ENCODE measurements at regions not wholly inside any gene's neighbourhood (a gene's known extent, or its start where the extent isn't known, plus 50 kb on each side); places are given as distances from the start of the nearest gene placed in this dataset.
"Not testable (repeated sequence)": the region's sequence is repeated elsewhere in the genome, so short reads cannot be mapped to it uniquely, and the experiment has no call there.

DNA sequence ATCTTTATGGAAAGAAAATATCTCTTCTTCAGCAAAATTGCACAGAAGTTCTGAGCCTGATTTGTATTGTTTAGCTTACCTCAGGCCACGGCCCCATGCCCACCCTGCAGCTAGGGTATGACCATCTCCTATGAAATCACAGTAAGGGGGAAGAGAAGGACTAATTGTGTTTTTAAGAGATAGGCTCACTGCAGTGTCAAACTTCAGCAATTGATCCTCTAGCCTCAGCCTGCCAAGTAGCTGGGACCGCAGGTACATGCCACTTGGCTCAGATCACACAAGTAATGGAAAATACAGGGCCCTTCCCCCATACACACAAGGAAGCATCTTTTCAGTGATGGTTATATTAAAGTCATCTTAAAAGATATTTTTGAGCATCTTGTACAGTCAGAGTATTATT is 60.0 kb downstream of the DMAC1 start:
- no peak for DNase-seq

DNA sequence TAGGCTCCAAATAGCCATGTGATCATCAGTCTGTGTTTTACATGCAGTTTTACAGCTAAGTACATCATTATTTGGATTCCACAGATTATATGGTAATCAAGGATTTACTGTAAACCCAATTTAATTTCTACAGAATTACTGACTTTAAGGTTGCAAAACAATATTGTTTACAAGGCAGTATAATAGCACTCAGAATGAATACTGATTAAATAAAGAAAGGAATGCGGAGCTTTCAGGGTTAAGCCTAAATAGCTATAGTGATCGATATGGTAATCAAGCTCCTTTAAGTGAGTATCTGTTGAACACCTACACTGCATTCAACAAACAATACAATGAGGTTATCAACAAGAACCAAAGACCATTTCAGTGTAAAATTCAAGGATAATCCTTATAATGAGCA is 64.3 kb downstream of the DMAC1 start:
- DNase-seq, result no peak

DNA sequence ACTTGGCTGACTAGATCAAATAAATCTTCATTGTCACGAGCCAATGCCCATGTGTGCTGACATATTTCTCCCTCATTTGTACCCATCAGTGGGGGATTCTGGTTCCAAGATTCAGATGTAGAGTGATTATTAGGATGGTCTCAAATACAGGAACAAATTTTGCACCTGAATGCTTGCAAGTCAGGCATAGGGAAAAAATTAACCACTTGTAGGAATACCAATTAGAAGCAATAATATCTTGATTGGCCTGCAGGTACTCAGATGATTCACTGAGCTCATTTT is 69.5 kb downstream of the DMAC1 start:
- DNase-seq, result no peak

DNA sequence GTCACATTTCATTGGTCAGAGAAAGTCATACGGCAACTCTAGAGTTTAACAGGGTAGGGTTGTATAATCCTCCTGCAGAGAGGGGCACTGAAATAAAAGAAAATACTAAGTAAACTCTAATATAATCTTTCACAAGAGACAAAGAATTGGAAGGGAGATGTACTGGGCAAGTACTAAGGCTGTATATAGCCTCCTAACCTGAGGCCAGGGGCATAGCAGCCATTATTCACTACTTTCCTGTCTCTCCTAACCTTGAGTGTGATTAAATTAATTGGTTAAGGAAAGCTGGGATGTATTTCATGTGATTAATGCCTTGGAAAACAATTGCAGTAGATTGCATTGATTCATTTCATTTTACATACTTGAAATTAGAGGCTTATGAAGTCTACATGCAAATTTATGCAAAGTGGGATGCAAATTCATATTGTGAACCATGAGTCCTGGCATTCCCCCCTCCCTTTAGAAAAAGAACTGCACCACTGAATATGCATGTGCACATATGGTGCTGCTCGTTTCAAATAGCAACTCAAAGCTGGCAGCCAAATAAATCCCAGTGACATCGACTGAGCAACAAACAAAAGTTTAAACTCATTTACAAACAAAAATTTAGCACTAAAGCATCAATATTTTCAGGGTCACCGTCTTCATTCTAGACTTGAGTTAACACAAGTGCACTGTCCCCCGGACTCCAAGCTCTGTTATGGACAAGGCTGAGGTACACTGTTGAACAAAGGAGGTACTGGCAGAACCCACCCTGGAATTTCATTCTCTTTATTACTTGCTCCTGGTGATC is 70.0 kb downstream of the DMAC1 start:
- no peak for DNase-seq

DNA sequence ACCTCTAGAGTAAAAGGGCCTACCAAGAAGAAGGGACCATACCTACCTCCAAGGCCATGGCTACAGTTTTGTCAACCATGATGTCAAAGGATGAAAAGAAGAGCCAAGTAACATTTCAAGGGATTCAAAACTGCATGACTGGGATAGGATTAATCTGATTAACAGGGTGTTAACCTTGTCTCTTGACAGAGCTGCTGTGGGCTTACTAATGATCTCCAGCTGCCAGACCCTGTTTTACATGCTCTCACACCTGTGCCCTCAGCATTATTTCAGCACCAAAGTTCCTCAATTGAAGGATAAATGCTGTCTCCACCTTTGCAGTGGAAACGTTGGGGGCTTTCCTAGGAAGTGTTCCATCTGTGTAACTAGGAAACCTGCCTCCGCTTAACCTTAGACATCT is 78.3 kb downstream of the DMAC1 start:
- no peak for DNase-seq

DNA sequence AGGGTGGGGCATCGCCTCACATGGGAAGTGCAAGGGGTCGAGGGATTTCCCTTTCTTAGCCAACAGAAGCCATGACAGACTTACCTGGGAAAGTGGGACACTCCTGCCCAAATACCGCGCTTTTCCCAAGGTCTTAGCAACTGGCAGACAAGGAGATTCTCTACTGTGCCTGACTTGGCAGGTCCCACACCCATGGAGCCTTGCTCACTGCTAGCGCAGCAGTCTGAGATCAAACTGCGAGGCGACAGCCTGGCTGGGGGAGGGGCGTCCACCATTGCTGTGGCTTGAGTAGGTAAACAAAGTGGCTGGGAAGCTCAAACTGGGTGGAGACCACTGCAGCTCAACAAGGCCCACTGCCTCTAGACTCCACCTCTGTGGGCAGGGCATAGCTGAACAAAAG is 86.5 kb downstream of the DMAC1 start:
- not testable (repeated sequence) for DNase-seq

DNA sequence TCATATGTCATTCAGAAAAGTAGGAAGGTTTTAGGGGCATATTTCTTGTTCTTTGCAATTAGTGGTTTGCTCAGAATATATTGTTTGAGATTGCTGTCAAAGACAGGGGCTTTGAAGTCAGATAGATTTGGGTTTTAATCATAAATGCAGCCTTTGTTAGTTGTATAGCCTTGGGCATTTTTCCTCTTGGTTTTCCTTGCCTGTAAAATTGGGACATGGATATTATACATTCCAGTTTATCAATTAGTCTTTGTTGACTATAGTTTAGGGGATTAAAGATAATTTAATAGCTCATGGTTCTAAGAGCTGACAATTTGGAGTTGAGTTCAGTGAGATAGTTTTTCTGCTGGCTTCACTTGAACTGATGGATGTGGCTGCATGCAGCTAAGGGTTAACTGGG is 88.9 kb downstream of the DMAC1 start:
- DNase-seq, result no peak

DNA sequence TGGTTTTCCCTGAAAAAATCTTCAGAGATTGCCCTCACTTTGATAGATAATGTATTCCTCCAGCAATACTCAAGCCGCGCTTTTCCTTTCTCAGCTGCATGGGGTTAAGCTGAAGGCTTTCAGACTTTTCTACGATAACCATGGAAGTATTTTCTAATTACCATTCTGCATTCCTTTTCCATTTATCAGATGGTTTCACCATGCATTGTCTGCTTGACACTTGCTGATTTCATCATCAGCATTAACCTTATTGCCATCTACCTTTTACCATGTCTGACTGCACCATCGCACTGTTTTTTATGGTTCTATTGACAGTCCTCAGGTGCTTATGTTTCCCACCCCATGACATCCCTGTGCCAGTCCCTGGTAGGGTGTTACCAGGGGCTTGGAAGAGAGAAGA is 91.6 kb downstream of the DMAC1 start:
- no peak for DNase-seq

DNA sequence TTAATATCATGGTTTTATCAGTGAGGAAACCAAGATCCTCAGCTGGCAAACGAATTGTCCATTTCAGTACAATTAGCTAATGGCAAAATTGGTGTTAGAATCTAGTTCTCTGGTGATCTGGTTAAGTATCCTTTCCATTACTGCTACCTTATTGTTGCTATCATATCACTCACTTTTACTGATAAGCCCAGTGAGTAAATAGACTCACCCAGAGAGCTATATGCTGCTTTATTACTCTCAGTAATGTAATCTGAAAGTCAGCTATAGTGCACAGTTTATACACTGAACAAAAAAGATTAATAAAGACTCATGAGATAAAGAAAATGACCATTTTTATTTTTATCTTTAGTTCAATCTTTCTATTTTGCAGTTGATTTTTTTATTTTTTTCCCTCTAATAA is 95.0 kb downstream of the DMAC1 start:
- DNase-seq, result no peak

DNA sequence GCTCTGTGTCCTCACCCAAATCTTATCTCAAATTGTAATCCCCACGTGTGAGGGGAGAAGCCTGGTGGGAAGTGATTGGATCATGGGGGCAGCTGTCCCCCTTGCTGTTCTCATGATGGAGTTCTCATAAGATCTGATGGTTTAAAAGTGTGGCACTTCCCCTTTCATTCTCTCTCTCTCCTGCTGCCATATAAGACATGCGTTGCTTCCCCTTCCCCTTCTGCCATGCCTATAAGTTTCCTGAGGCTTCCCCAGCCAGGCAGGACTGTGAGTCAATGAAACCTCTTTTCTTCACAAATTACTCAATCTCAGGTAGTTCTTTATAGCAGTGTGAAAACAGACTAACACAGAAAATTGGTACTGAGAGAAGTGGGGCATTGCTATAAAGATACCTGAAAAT is 107.7 kb downstream of the DMAC1 start:
- no peak for DNase-seq

DNA sequence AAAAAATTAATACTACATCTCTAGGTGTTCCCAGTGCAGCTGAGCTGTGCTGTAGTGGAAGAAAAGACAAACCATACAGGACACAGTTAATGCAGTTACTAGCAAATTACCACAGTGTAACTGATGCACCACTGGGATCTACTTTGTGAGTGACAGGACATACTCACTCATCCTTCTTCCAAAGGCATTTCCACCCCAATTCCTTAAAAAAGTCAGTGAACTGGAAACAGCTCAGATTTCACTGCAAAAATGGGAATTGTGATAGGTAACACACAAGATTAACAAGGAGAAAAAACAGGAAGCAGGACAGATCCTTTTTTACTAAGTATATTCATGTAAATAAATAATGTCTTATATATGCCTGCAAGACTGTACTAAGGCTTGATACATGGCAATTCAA is 109.6 kb downstream of the DMAC1 start:
- no peak for DNase-seq

DNA sequence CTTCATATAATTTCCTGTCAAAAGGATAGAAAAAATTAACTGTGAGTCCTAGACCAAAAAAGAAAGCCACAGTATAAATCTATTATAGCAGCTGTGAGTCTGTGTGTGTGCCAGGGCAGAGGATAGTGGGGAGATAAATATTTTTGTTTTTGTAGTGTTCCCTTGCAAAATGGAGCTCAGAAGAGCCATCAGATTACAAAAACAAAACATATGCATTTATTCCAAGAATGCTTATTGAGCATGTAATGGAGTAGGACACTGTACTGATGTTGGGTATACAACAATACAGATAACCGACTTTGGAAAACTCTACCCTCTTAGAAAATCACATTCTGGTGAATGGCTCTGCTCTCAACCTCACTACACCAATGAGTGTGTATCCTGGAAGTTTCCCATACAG is 111.0 kb downstream of the DMAC1 start:
- DNase-seq, result no peak

DNA sequence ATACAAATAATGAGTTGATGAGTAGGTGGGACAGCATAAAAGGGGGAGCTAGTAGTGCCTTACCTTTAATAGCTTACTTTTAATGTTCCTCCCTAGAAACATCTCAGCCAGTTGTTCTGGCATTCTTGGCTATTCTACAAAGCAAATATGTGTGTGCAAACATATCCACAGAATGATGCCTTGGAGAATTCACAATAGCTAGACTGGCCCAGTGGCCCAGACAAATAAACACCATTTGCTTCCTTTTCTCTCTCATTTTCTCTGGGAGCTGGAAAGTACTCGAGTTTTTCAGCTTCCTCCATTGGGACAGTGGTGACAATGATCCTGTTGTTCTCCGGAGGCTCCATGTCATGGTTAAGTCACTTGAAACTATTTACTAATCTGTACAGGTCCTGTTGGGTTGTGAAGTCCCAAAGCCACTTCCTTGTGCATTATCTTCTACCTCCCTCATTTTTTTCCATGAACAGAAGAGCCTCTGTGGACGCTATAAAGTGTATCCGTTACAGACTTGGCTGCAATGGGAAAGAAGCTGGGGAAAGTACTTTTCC is 122.9 kb downstream of the DMAC1 start:
- DNase-seq, result no peak

DNA sequence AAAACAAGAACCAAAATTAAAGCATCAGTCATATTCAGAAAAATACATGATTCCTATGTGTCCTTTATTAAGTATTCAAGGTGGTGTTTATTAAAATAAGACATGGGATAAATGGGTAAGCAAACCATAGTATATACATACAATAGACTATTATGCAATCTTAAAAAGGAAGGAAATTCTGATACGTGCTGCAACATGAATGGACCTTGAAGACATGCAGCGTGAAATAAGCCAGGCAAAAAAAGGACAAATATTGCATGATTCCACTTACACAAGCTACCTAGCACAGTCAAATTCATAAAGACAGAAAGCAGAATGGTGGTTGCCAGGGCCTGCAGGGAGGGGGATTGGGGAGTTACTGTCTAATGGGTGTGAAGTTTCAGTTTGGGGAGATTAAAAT is 127.7 kb downstream of the DMAC1 start:
- no peak for DNase-seq

DNA sequence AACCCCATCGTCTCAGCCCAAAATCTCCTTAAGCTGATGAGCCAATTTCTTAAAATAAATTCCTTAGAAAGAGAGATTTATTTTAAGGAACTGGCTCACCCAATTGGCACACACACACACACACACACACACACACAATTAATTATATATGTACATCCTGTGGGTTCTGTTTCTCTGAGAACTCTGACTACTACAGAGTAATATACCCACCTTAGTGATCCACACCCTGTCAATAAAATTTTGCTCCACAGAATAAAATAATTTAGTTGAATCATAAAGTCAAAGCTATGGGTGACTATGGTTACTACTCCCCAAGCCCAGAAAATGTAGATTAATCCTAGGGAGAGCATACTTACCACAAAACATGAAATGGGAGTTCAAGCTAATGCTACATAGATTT is 131.0 kb downstream of the DMAC1 start:
- no peak for DNase-seq

DNA sequence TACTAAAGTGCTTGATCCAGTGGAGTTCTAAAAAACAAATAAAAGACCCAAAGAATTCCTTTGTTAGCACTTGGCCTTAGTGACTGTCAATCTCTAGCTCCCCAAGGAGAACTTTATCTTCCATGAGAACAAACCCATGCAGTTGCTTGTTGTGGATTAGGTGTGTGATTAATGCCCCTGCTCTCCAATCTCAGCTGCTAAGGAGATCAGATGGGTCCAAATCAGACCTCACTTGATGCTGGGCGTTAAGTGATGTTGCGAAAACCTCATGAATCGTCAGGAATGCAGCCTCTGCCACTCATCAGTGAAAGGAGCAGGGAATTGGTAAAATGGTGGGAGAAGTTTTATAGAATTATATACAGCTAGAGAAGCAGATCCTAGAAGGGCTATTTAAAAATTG is 133.7 kb downstream of the DMAC1 start:
- no peak for DNase-seq

DNA sequence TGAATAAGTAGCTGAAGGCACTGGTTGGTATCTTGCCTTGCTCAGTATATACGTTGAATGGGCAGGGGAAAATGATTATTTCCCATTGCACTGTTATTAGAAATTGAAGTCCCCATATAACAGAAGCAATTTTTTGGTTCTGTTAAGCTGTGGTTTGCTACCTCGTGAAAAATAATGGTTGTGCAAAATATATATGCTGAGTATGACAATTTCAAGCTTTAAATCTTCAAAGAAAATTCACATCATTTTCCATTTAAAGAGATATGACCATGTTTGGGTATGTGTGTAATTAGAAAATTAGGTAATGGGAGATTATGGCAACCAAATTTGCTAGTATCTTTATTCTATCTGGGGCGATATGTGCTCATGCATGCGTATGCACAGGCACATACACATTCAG is 139.8 kb downstream of the DMAC1 start:
- no peak for DNase-seq

DNA sequence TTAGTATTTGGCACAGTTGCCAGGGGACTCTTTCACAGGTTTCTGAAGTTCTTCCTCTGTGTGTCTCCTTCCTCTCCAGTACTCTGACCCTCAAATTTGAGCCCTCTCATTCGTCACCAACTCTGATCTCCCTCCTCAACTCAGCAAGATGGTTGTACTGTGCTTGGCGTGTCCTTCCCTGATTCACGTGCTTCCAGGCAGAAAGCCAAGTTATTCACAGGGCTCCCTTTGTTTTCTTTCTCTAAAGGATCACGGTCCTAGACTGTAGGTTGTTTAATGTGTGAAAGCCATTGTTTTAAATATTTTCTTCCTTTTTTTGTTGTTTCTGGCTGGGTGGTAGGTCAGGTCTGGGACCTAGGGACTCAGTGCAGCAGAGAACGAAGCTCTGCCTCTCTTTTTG is 142.9 kb downstream of the DMAC1 start:
- no peak for DNase-seq

DNA sequence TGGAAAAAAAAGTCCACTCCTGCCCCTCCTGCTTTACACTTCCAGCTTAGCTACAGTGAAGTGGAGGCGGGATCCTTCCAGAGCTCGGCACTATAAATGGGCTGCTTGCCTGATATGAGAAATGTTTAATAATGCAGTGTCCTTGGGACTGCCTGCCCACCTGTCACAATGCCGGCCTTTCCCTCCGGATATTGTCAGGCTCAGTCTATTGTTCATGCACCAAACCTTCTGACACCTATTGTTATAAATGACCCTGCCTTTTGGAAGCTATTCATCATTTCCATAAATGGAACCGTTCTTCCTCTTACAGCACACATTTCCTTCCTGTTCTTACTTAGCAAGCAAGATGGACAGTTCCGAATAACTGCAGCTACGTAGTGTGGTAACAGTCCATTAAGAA is 146.3 kb downstream of the DMAC1 start:
- DNase-seq, result no peak

DNA sequence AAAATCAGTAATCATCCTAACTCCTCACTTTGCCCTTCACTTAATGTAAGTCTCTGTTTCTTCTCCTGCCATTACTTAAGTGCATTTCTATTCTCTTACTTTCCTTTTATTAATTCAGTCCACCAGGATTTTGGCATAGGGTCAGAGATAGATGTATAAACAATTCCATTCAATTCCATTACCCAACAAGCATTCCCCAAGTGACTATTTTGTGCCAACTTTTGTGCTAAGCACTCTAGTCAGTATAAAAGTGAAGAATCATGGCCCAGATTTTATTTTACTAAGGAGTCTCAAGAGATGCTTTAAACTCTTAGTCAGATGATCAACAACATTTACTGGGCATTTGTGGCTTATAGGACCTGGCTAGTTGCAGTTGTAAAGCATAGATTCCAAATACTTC is 159.3 kb downstream of the DMAC1 start:
- no peak for DNase-seq

DNA sequence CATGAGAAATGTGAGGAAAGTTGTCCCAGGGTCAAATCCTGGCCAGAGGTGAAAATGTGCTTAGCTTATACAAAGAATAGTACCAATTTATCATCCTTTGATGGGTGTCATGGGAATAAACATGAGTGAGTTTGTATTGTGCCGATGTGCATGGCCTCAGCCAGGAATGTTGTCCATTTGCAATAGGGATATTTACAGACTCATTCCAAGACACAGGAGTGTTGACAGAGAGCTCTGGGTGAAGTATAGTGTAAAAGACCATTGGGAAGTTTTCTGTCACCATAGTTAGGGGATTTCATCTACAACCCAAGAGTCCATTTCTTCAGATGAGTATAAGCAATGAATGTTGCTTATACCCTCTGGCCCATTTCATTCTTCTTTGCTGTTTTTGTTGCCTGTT is 160.1 kb downstream of the DMAC1 start:
- no peak for DNase-seq

DNA sequence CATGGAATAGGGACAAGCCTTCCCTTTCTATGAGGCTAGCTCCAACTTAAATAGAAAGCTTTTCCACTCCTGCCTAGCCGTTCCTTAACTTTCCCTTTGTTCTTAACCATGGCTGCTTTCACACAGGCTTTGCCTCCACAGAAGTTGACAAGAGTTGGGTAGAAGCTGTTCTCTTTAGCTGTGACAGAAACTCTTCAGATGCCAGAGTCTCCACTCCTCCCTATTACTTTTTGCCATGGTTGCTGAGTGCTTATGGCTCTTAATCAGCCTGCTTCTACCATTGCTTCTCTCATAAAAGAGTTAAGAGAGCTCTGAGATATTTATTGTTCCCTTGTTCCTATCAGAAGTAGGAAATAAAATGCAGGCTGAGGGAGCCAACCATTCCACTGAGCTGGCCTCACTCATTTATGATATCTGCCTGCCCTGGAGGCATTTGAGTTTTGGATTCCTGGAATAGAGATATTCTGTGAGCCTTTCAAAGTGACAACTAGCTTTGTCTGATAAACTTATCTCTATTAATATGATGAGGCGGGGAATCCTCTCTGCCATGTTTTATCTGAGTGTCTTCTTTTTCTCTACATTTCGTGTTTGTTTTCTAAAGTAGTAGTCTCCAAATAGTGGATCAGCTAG is 162.6 kb downstream of the DMAC1 start:
- no peak for DNase-seq

DNA sequence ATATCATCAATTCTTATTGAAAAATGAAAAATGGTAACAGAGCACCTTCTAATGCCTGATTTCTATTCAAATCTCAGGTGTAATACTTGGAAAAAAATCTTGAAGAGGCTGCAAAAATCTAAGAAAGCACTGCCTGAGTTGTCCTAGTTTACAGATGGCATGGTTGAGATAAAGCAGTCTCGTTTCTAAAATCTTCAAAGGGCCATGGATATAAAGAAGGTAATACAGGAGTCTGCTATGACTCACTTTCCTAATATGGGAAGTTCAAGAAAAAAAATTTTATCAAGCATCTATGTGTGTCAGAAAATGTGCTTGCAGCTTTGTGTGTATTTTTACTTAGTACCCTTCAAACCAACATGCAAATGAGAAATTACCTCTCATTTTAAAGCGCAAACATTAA is 163.3 kb downstream of the DMAC1 start:
- no peak for DNase-seq

DNA sequence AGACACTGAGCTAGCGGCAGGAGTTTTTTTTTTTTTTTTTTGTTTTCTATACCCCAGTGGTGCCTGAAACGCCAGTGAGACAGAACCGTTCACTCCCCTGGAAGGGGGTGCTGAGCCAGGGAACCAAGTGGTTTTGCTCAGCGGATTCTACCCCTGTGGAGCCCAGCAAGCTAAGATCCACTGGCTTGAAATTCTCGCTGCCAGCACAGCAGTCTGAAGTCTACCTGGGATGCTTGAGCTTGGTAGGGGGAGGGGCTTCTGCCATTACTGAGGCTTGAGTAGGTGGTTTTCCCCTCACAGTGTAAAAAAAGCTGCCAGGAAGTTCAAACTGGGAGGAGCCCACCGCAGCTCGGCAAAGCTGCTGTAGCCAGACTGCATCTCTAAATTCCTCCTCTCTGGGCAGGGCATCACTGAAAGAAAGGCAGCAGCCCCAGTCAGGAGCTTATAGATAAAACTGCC is 173.0 kb downstream of the DMAC1 start:
- DNase-seq, result not testable (repeated sequence)
